H9 (cell line): ENCODE measurements at regions not wholly inside any gene's neighbourhood (a gene's known extent, or its start where the extent isn't known, plus 50 kb on each side); places are given as distances from the start of the nearest gene placed in this dataset.

Source experiments
- DNase-seq: peaks from one replicate; pipeline ENCODE4 v3.0.0-alpha.2; 2017
- H2AFZ ChIP-seq: one replicate; pipeline ENCODE4 v1.6.1; 2013; ENCODE audit warnings: mild to moderate bottlenecking, low read length, control low read depth, moderate library complexity
- H2AK5ac ChIP-seq: 2 replicates; pipeline ENCODE4 v1.6.1; 2013; ENCODE audit warnings: low read length, control low read depth, mixed read lengths; ENCODE audit not compliant: insufficient read length
- H2BK120ac ChIP-seq: one replicate; pipeline ENCODE4 v1.6.1; 2013; ENCODE audit warnings: low read depth, mild to moderate bottlenecking, low read length, control low read depth, inconsistent platforms; ENCODE audit not compliant: poor library complexity, severe bottlenecking
- H2BK12ac ChIP-seq: 2 replicates; pipeline ENCODE4 v1.6.1; 2013; ENCODE audit warnings: low read length, control low read depth, mixed read lengths, low read depth; ENCODE audit not compliant: insufficient read length
- H2BK15ac ChIP-seq: 2 replicates; pipeline ENCODE4 v1.6.1; 2013; ENCODE audit warnings: low read depth, low read length, control low read depth
- H2BK20ac ChIP-seq: one replicate; pipeline ENCODE4 v1.6.1; 2013; ENCODE audit warnings: low read depth, mild to moderate bottlenecking, low read length, control low read depth, inconsistent platforms; ENCODE audit not compliant: poor library complexity, severe bottlenecking
- H2BK5ac ChIP-seq: 2 replicates; pipeline ENCODE4 v1.6.1; 2013; ENCODE audit warnings: low read length, control low read depth, mixed read lengths; ENCODE audit not compliant: insufficient read length
- H3K14ac ChIP-seq: 2 replicates; pipeline ENCODE4 v1.6.1; 2013; ENCODE audit warnings: low read length, control low read depth; ENCODE audit not compliant: insufficient read depth
- H3K18ac ChIP-seq: 2 replicates; pipeline ENCODE4 v1.6.1; 2013; ENCODE audit warnings: low read depth, mild to moderate bottlenecking, mixed read lengths, low read length, control low read depth; ENCODE audit not compliant: insufficient read length
- H3K23ac ChIP-seq: 2 replicates; pipeline ENCODE4 v1.6.1; 2013; ENCODE audit warnings: low read length, control low read depth, mixed read lengths, low read depth; ENCODE audit not compliant: insufficient read length
- H3K23me2 ChIP-seq: 2 replicates; pipeline ENCODE4 v1.6.1; 2013; ENCODE audit warnings: low read depth, mild to moderate bottlenecking, mixed read lengths, low read length, control low read depth; ENCODE audit not compliant: insufficient read length, poor library complexity, severe bottlenecking
- H3K27ac ChIP-seq: 2 replicates; pipeline ENCODE4 v1.5.1; 2013; ENCODE audit warnings: low read length, control low read depth, mixed read lengths, low read depth; ENCODE audit not compliant: insufficient read length
- H3K27me3 ChIP-seq: 2 replicates; pipeline ENCODE4 v1.6.1; 2013; ENCODE audit warnings: low read length, control low read depth, inconsistent platforms; ENCODE audit not compliant: insufficient read depth
- H3K4ac ChIP-seq: 2 replicates; pipeline ENCODE4 v1.6.1; 2013; ENCODE audit warnings: low read depth, mild to moderate bottlenecking, control low read depth, inconsistent platforms, low read length, moderate library complexity
- H3K4me1 ChIP-seq: 2 replicates; pipeline ENCODE4 v1.6.1; 2013; ENCODE audit warnings: low read length, control low read depth, inconsistent platforms; ENCODE audit not compliant: insufficient read depth
- H3K4me2 ChIP-seq: 2 replicates; pipeline ENCODE4 v1.6.1; 2013; ENCODE audit warnings: low read length, control low read depth, mixed read lengths; ENCODE audit not compliant: insufficient read length, insufficient read depth
- H3K56ac ChIP-seq: 2 replicates; pipeline ENCODE4 v1.6.1; 2013; ENCODE audit warnings: low read depth, mild to moderate bottlenecking, mixed read lengths, low read length, control low read depth; ENCODE audit not compliant: insufficient read length
- H3K79me1 ChIP-seq: 2 replicates; pipeline ENCODE4 v1.6.1; 2013; ENCODE audit warnings: low read depth, mild to moderate bottlenecking, moderate library complexity, low read length, control low read depth, inconsistent platforms; ENCODE audit not compliant: insufficient read depth, poor library complexity, severe bottlenecking
- H3K79me2 ChIP-seq: 2 replicates; pipeline ENCODE4 v1.6.1; 2013; ENCODE audit warnings: low read length, control low read depth, inconsistent platforms; ENCODE audit not compliant: insufficient read depth
- H3K9ac ChIP-seq: 2 replicates; pipeline ENCODE4 v1.6.1; 2013; ENCODE audit warnings: low read length, control low read depth, mixed read lengths; ENCODE audit not compliant: insufficient read length; ENCODE audit errors: extremely low read depth
- H3K9me3 ChIP-seq: one replicate; pipeline ENCODE4 v1.6.1; 2013; ENCODE audit warnings: low read depth, low read length, inconsistent platforms; ENCODE audit not compliant: control insufficient read depth
- H3T11ph ChIP-seq: one replicate; pipeline ENCODE4 v1.6.1; 2013; ENCODE audit warnings: mild to moderate bottlenecking, low read length, control low read depth, inconsistent platforms
- H4K20me1 ChIP-seq: one replicate; pipeline ENCODE4 v1.6.1; 2013; ENCODE audit not compliant: control insufficient read depth, insufficient read length, insufficient read depth
- H4K5ac ChIP-seq: 2 replicates; pipeline ENCODE4 v1.6.1; 2013; ENCODE audit warnings: low read depth, mild to moderate bottlenecking, mixed read lengths, low read length, control low read depth; ENCODE audit not compliant: insufficient read length
- H4K8ac ChIP-seq: replicated peaks from 2 replicates; pipeline ENCODE4 v1.6.1; 2013; ENCODE audit warnings: low read length, control low read depth, mixed read lengths, low read depth; ENCODE audit not compliant: insufficient read length
- H4K91ac ChIP-seq: 2 replicates; pipeline ENCODE4 v1.6.1; 2013; ENCODE audit warnings: low read depth, mild to moderate bottlenecking, moderate library complexity, mixed read lengths, low read length, control low read depth; ENCODE audit not compliant: insufficient read length
- H3K27ac Mint-ChIP-seq, 3 experiments: 2 replicates in 2 of 3; 3 replicates in 1 of 3; pipeline ENCODE4 v1.8.0; 2020 to 2021; ENCODE audit warnings: mixed read lengths in 3 of 3, mild to moderate bottlenecking in 1 of 3, moderate library complexity in 1 of 3
- H3K27me3 Mint-ChIP-seq: 2 replicates; pipeline ENCODE4 v1.8.0; 2021; ENCODE audit warnings: low read depth, mild to moderate bottlenecking, moderate library complexity, mixed read lengths
- H3K36me3 Mint-ChIP-seq, 3 experiments: 2 replicates in 2 of 3; 3 replicates in 1 of 3; pipeline ENCODE4 v1.8.0; 2020 to 2021; ENCODE audit warnings: low read depth in 3 of 3, mixed read lengths in 3 of 3; ENCODE audit not compliant: insufficient read depth in 1 of 3
- H3K4me1 Mint-ChIP-seq, 2 experiments: 2 replicates each; pipeline ENCODE4 v1.8.0; 2020; ENCODE audit warnings: mixed read lengths in 2 of 2
- H3K4me3 Mint-ChIP-seq, 2 experiments: 2 replicates in 1 of 2; 3 replicates in 1 of 2; pipeline ENCODE4 v1.8.0; 2020 to 2021; ENCODE audit warnings: mild to moderate bottlenecking in 2 of 2, mixed read lengths in 2 of 2, moderate library complexity in 1 of 2
- H3K9me3 Mint-ChIP-seq, 2 experiments: 2 replicates in 1 of 2; 3 replicates in 1 of 2; pipeline ENCODE4 v1.8.0; 2020; ENCODE audit warnings: mild to moderate bottlenecking in 2 of 2, mixed read lengths in 2 of 2, moderate library complexity in 1 of 2
- WGBS: extraction: QIAGEN DNeasy Blood & Tissue Kit; methylation state at CpG from one replicate; pipeline ENCODE4 v1.1.7; 2013; ENCODE audit warnings: missing lambda C conversion rate, low lambda C conversion rate, mixed read lengths; ENCODE audit not compliant: insufficient read length; ENCODE audit errors: extremely low coverage; 5-methylcytosine and 5-hydroxymethylcytosine counted together
- TF ChIP-seq, protein P1 (sequence below): fragments of 200-600 bp; sonication (generic); conservative IDR thresholded peaks from 3 replicates; pipeline ENCODE4 v1.8.0; 2021; ENCODE audit warnings: antibody characterized with exemption, mild to moderate bottlenecking

GRCh38 chr11:25211635-25212254 is 714.9 kb downstream of the LUZP2 start:
- Histone ChIP-seq H3K23me2 (no peaks in the 10 kb centered on the region), H4K91ac (no peak overlapping the region), H3K18ac (no peak overlapping the region), H2BK12ac (no peak overlapping the region), H2BK15ac (no peak overlapping the region), H4K20me1 (no peaks in the 10 kb centered on the region), H4K8ac (no peak overlapping the region), H3K9ac (no peak overlapping the region), H3K79me2 (no peaks in the 10 kb centered on the region), H2AK5ac (no peak overlapping the region), H3K4me2 (no peak overlapping the region), H3K27me3 (no peaks in the 10 kb centered on the region), H3K23ac (no peak overlapping the region), H3K4ac (no peak overlapping the region), H3K9me3 (no peaks in the 10 kb centered on the region), H3K56ac (no peak overlapping the region), H2BK20ac (no peak overlapping the region), H4K5ac (no peak overlapping the region), H2BK5ac (no peak overlapping the region), H3T11ph (no peak overlapping the region), H3K27ac (no peak overlapping the region), H2BK120ac (no peak overlapping the region), H2AFZ (no peak overlapping the region), H3K79me1 (no peaks in the 10 kb centered on the region), H3K4me1 (no peaks in the 10 kb centered on the region), H3K14ac (no peak overlapping the region; the same call in 1 of the 2 replicates)
- H3K4me1 Mint-ChIP-seq, result no peaks in the 10 kb centered on the region
- DNase-seq, result no peak
- H3K27ac Mint-ChIP-seq, result no peak overlapping the region; a peak in 1 of 7 replicates
- no peaks in the 10 kb centered on the region; the same call in 1 of the 2 replicates for H3K27me3 Mint-ChIP-seq
- peaks cover 12 to 15% of the 10 kb centered on the region in 2 experiments for H3K9me3 Mint-ChIP-seq
- peaks cover 3 to 15% (median 5%) of the 10 kb centered on the region in 3 experiments for H3K36me3 Mint-ChIP-seq
- TF ChIP-seq, protein P1, sequence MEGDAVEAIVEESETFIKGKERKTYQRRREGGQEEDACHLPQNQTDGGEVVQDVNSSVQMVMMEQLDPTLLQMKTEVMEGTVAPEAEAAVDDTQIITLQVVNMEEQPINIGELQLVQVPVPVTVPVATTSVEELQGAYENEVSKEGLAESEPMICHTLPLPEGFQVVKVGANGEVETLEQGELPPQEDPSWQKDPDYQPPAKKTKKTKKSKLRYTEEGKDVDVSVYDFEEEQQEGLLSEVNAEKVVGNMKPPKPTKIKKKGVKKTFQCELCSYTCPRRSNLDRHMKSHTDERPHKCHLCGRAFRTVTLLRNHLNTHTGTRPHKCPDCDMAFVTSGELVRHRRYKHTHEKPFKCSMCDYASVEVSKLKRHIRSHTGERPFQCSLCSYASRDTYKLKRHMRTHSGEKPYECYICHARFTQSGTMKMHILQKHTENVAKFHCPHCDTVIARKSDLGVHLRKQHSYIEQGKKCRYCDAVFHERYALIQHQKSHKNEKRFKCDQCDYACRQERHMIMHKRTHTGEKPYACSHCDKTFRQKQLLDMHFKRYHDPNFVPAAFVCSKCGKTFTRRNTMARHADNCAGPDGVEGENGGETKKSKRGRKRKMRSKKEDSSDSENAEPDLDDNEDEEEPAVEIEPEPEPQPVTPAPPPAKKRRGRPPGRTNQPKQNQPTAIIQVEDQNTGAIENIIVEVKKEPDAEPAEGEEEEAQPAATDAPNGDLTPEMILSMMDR, result no peak
- H3K4me3 Mint-ChIP-seq, result no peak overlapping the region
- no CpG with 5 or more reads among the region's 3 CpGs for WGBS
